Hematopoietic multipotent progenitor cell treated with erythropoietin and hydrocortisone succinate and interleukin-3 and kit ligand, for 6 days (in vitro differentiated cells): ENCODE measurements at regions not wholly inside any gene's neighbourhood (a gene's known extent, or its start where the extent isn't known, plus 50 kb on each side); places are given as distances from the start of the nearest gene placed in this dataset.
"Not testable (repeated sequence)": the region's sequence is repeated elsewhere in the genome, so short reads cannot be mapped to it uniquely, and the experiment has no call there.

Experiments
- DNase-seq: peaks from one replicate; pipeline ENCODE4 v3.0.0-alpha.2; 2015

DNA sequence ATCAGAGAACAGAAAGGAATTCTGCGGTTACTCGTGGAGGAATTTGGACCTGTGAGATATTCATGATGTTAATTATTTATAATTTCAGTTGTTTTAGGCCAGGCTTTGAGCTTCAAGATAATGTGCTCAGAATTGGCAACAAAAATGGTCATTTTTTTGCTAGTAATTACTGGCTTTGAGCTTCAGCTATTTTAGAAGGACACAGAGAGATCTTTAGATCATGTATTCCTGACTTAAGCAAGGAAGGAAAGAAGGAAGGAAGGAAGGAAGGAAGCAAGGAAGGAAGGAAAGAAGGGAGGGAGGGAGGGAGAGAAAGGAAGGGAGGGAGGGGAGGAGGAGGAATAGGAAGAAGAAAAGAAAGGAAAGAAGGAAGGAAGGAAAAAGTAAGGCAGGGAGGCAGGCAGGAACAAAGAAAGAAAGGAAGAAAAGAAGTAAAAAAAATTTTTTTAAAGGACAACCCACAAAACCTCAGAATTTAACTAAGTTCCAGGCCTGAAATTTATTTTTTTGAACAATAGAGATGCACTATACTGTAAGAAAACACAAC, 277.9 kb upstream of the KLF3 start:
- no peak for DNase-seq

DNA sequence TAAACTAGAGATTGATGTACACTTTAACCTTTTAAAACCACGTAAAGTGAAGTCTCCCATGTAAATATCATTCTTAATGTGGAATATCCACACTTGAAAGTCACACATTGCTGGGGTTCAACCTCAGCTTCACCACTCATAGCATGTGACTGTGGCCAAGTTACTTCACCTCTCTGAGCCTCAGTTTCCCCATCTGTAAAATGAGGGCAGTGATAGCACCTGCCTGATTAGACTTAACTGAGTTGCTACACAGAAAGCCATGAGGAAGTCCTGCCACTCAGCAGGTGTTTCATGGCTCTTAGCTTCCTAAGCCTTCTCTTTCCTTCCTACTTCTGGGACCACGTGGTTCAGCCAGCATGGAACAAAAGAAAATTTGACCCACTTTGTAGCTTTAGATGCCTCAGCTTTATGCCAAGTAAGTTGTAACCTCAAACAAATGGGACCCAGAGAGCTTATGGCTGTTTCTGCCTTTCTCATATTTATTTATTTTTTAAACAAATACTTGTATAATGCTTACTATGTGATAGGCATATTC, 277.3 kb upstream of the KLF3 start:
- no peak for DNase-seq

DNA sequence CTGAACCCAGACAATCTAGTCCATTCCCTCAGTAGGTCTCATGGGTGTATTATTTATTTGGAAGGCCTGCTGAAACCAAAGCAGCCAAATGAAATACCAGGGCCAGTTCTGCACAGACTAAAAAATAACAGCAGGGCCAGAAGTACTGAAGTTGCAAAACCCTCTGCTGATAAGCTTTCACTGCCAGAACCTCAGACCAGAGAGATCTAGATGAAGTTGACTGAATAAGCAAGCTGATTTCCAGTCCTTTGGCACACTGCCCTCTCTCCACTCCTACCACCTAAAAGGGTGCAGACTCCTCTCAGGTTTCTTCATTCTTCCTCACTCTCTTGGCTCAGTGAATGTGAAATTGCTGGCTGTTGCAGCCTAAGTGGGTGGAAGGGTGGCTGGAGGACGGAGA, 276.7 kb upstream of the KLF3 start:
- DNase-seq: peak; percentile 94

DNA sequence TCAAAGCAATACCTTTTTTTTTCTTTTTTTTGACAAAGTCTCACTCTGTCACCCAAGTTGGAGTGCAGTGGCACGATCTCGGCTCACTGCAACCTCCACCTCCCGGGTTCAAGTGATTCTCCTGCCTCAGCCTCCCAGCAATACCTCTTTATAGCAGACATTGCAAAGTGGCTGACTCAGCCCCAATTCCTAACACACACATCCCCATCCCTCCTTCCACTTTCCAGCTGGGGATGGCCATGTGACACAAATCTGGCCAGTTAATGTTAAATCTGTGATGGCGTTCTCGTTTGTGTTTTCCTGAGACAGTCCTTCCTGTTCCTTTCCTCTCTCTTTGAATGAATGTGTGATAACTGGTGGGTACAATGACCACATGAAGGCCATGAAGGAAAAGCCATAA, 276.2 kb upstream of the KLF3 start:
- no peak for DNase-seq

DNA sequence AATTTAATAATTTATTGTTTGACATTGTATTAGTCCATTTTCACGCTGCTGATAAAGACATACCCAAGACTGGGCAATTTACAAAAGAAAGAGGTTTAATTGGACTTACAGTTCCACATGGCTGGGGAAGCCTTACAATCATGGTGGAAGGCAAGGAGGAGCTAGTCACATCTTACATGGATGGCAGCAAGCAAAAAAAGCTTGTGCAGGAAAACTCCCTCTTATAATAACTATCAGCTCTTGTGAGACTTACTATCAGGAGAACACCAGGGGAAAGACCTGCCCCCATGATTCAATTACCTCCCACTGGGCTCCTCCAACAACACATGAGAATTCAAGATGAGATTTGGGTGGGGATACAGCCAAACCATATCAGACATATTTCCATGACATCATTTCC, 275.1 kb upstream of the KLF3 start:
- not testable (repeated sequence) for DNase-seq

DNA sequence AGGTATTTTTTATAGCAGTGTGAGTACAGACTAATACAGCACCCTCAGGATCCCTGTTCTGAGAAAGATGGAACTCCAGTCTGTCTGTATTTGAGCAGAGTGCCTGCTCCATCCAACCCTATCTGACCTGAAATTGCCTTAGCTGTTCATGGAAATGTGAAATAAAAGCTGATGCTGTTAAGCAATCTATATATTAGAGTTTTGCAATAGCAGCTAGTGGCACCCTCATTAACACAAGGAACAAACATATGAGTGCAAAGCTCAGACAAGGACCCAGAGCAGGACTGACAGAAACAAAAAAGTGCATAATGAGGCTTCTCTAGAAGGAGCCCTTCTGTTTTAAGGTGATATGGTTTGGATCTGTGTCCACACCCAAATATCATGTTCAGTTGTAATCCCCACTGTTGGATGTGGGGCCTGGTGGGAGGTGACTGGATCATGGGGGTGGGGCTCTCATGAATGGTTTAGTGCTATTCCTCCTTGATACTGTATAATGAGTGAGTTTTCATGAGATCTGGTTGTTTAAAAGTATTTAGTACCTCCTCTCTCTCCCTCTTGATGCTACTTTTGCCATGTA, 272.9 kb upstream of the KLF3 start:
- DNase-seq: peak; percentile 88

DNA sequence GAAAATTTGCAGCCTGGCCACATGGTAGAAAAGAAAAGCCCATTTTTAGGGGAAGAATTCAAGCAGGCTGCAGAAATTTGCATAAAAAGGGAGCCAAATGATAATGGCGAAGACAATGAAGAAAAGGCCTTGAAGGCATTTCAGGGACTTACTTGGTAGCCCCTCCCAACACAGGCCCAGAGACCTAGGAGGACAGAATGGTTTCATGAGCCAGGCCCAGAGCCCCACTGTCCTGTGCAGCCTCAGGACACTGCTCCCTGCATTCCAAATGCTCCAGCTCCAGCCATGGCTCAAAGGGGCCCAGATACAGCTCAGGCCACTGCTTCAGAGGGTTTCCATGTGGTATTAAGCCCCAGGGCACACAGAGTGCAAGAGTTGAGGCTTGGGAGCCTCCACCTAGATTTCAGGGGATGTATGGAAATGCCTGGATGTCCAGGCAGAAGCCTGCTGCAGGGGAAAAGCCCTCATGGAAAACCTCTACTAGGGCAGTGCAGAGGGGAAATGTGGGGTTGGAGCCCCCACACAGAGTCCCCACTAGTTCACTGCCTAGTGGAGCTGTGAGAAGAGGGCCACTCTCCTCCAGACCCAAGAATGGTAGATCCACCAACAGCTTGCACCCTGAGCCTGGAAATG, 271.7 kb upstream of the KLF3 start:
- DNase-seq: no peak

DNA sequence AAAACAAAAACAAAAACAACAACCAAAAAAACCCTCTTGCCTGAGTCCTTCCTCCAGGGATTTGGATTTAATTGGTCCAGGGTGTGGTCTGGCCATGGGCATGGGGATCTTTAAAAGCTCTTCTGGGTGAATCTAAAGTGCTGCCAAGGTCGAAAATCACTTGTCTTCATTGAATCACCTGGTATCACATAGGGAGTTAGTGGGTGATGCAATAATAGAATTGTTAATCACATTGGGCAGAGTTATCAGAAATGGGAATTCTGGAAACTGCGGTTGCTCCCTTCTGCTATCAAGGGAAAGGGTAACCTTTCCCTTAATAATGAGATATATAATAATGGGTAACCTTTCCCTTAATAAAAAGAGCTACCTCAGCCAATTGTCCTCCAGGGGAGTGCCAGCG, 267.9 kb upstream of the KLF3 start:
- DNase-seq: no peak

DNA sequence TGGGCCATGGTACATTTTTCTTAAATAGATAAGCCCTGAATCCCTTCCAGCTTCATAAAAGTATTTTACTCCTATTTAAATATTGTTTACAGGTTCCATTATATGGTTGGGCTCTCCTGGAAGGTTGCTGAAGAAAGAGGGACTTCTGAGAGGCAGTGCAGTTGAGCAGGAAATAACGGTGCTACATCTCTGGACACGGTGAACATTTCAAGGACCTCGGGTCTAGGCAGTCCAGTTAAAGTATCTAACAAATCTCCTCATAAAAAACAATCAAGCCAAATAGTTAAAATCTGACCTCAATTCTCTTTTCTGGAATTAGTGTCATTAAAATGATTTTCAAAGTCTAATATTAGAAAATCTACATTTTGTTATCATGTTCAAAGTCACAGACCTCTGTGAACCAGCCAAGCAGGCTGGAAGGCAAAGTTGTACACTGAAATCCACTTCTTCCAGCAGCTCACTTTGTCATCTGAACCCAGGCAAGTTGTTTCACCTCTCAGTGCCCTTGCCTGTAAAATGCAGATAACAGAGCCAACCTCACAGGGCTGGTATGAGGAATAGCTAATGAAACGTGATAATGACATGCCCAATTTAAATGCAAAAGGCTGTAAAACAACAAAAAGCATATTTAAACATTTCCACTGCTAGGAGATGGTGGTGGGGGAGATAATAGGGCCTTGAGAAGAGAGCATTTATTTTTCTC, 267.0 kb upstream of the KLF3 start:
- DNase-seq: peak; percentile 91

DNA sequence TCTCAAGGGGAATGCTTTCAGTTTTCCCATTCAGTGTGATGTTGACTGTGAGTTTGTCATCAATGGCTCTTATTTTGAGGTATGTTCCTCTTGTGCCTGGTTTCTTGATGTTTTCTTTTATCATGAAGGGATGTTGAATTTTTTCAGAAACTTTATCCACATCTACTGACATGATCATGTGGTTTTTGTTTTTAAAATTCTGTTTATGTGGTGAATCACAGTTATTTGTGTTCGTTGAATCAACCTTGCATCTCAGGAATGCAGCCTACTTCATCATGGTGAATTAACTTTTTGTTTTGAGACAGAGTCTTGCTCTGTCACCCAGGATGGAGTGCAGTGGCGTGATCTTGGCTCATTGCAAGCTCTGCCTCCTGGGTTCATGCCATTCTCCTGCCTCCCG, 263.1 kb upstream of the KLF3 start:
- no peak for DNase-seq

DNA sequence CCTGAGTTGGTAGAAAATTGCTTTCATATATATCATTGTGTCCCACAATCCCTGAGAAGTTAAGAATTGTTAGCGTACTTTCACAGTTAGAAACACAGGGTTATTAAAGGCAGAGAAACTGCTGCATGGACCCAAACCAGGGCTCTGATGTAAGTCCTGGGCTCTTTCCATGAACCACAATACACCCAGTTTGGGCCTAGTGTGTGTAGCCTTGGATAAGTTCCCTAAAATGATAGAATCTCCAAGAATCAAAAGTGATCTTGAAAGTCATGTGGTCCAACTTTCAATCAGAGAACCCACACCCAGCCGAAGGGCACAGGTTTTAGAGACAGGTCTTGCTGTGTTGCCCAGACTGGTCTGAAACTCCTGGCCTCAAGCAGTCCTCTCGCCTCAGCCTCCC, 257.8 kb upstream of the KLF3 start:
- no peak for DNase-seq

DNA sequence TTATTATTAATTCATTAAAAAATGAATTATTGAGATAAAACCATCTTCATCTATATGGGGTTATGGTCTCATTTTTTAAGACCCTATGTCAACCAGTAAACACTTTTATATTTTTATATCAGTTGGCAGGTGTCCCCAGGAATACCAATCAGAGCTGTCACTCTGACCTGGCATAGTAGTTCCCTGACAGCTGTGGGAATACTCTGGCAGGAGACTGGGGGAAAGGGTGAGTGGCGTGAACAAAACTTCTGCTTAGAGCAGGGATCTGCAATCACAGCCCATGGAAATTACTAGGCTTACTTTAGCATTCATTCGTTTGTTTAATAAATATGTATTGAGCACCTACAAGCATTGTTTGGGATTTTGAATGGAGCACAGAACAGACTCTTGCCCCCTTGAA, 254.1 kb upstream of the KLF3 start:
- DNase-seq: no peak

DNA sequence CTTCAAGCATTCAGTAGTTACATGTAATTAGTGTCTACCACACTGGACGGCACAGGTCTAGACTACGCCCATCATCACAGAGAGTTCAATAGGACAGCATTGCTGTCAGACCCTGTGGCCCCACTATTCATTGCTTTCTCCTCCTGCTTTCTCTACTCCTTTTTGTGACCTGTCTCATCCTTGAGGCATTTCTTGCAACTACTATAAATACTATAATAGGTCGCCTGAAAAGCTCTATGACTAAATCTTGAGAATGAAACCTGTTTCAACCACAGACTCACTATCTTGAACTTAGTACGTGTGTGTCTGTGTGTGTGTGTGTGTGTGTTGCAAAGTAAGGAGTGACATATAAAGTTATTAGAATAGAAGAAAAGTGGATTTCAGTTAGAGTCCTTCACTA, 252.9 kb upstream of the KLF3 start:
- DNase-seq: no peak

DNA sequence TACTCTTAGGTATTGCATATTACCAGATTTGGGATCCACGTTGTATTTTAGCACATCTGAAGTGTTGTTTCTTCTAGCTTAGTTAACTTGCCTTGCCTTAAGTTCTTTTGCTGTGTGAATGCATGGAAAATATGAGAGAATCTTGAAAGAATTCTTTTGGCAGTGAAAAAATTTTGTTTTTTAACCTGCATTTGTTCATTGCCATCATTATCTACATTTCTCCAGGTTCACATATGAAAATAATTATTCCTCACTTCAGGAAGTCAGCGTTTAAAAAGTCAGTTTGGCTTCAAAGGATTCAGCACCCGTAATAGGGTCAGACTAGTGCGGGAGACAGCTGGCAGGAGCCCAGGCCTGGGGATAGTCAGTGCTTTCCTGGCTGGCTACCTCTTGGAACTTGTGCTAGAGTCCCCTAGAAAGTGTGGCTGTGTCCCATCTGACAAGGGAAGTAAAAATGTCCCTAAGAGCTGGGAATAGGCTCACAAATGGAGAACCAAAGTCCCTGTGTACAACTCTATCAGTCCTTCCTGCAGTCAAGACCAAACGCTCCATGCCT, 251.9 kb upstream of the KLF3 start:
- DNase-seq: no peak

DNA sequence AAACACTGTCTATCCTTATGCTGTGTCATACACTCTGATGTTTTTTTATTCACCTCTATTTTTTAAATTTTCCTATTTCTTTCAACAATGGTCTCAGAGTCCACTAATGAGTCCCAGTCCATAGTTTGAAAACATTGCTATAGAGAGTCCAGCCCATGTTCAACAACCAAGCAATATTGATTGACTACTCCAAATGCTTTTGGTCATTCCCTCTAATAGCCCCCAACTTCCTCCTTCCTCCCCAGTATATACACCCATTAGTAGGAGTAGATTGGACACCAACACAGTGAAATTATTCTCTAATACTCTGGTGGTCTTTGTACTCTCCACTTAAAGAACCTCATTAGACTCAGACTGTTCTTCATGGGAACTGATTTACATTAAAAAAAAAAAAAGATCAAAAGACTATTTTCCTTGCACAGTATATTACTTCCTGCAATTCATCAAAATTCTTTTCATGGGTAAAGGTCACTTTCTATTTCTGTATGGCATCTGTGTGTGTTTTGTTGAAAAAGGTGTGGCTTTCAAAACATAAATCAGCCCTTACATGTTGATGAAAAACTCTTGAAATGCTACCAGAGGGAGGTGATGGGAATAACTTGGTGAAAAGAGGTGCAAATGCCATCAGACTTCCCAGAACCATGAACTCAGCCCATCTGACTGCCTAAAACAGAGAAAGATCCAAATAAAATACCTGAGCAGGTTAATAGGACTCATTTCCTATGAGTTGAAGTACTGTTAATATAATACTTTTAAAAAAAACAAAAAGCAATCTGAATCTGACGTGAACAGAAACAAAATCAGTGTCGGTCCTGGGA, 250.3 kb upstream of the KLF3 start:
- DNase-seq: no peak

DNA sequence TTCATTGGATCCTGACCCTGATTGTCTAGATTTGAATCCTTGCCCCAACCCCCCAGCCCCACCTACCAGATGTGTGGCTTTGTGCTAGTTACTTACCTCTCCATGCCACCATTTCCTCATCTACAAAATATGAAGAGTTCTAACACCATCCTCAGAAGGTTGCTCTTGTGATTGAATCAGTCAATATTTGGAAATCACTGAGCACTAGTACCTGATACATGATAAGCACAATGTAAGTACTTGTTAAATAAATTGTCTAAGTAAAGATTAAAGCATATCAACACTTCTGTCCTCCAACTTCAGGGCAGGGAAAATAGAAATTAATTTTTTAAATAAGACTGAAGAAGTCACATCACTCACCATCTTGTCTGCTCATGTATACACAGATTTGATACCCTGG, 249.6 kb upstream of the KLF3 start:
- no peak for DNase-seq

DNA sequence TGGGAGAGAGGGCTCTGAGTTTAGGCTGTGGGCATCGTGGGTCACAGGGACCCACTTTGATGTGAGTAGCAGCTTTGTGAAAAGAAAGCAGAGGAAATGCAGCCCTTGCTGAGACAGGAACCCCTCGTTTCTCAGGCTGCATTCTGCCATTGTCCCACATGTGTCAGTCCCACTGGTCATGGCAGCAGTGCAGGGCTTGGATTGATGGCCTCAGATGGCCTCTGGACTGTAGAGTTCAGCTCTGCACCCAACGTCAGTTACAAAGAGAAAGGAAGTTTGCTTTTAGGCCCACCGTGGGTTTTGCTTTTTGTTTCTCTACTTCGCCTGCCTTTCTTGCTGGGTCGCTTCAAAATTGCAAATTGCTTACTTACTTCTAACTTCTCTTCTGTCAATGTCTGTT, 248.3 kb upstream of the KLF3 start:
- DNase-seq: no peak

DNA sequence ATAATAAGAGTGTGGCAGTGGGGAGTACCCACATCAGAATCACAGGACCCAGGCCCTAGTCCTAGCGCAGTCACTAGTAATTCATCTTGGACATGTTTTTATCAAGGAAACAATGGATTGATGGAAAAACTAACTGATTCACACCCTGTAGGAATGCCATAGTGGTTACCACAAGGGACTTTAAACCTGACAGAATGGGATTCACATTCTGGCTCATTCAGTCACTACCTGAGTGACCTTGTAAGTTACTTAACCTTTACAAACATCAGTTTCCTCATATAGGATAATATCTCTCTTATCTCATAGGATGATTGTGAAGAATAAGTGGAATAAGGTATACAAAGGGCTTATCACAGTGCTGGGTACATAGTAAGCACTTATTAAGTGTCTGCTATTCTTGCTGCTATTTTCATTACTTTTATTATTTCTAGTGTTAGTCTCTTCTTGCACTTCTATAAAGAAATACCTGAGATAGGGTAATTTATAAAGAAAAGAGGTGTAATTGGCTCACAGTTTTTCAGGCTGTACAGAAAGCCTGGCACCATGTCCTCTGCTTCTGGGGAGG, 247.5 kb upstream of the KLF3 start:
- DNase-seq: no peak

DNA sequence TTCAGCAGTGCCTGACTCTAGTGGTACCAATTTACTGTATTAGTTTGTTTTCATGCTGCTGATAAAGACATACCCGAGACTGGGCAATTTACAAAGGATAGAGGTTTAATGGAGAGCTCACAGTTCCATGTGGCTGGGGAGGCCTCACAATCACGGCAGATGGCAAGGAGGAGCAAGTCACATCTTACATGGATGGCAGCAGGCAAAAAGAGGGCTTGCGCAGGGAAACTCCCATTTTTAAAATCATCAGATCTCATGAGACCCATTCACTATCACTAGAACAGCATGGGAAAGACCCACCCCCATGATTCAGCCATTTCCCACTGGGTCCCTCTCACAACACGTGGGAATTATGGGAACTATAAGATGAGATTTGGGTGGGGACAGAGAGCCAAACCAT, 243.7 kb upstream of the KLF3 start:
- not testable (repeated sequence) for DNase-seq

DNA sequence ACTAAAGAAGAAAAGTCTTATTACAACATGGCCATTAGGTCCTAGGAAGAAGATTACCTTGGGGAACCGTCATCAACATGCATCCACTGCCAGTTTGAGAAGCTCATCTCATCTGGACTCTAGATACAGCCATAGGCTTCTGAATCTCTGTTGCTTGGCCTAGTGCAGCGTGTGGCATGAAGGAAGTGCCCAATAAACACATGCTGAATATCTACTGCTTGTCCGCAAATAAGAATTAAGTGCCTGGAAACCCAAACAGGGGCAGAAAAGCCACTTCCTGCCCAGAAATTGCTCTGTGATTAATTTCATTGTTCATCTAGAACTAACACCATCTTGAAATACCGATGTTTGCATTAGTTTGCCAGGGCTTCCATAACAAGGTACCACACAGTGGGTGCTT, 241.1 kb upstream of the KLF3 start:
- DNase-seq: no peak

DNA sequence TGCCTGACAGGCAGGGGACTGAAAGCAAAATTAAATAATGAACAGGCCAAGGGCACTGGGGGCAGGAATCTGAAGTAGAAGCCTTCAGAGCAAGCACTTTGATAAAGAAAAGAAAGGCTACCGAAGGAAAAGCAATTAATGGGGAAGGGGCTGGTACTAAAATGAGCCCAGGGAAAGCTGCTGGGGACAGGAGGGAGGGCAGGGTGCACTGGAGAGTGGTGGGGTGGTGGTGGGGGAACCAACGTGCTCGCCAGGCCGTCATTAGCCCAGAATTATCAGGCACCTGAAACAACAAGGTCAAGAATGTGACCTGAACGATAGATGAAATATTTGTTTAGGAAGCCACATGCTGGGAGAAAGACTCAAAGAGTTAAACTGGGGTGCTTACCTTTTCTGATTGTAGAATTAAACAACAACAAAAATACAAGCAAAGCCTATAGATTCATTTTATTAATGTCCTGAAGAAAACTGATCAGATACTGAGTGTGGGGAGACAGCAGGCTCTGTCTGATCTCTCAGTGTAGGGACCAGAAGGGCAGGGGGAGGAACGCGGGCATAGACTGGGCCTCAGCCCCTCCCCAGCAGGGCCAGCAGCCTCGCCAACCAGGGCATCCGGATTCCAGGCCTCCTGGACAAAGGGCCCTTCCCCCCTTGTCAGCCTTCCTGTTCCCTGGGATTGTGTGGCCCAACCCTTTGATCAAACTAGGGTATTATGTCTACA, 239.7 kb upstream of the KLF3 start:
- DNase-seq: no peak

DNA sequence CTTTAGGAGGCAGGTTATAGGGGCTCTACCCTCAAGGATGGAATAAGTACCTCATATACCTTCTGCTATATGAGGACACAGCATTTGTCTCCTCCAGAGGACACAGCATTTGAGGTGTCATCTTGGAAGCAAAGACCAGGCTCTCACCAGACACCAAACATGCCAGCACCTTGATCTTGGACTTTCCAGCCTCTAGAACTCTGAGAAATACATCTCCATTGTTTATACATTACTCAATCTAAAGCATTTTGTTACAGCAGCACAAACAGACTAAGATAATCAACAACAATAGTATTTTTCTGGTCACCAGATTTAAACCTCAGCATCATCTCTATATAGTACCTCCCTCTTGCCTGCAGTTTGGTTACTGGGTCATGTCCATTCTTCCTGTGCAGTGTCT, 237.5 kb upstream of the KLF3 start:
- no peak for DNase-seq
